ENCODE measurements at regions not wholly inside any gene's neighbourhood (a gene's known extent, or its start where the extent isn't known, plus 50 kb on each side); places are given as distances from the start of the nearest gene placed in this dataset.

GRCh38 chr10:69710008-69710888 lies 80.2 kb downstream of the FAM241B start:
- TF ChIP-seq CTCF (IDR thresholded peaks at IDR 0.05) (no peak), POLR2A (IDR thresholded peaks at IDR 0.05) (no peak)
